CD4-positive, alpha-beta T cell (primary cell): ENCODE measurements at regions not wholly inside any gene's neighbourhood (a gene's known extent, or its start where the extent isn't known, plus 50 kb on each side); places are given as distances from the start of the nearest gene placed in this dataset.
A peak's percentile ranks its signal among the peaks of the same experiment; 100 is the strongest.

ENCODE experiments used
- ATAC-seq: fragments of 200-7000 bp; cut with Tn5 transposase; one replicate; pipeline ENCODE4 v1.10.0; 2022; ENCODE audit warnings: mild to moderate bottlenecking; ENCODE audit not compliant: poor library complexity
- CTCF ChIA-PET: fragments of 350-600 bp; sonication (Branson Sonifier 250); formaldehyde crosslinking; loops from one replicate; lab custom pipeline; 2021; ENCODE audit warnings: antibody characterized with exemption, inconsistent platforms; lab: Charles Lee
- POLR2A ChIA-PET: fragments of 350-600 bp; sonication (Branson Sonifier 250); formaldehyde crosslinking; loops from one replicate; lab custom pipeline; 2021; ENCODE audit warnings: antibody characterized with exemption, inconsistent platforms; lab: Charles Lee
- DNase-seq, 14 experiments: peaks; one replicate each; pipeline ENCODE4 v3.0.0-alpha.2; 2013 to 2020; ENCODE audit warnings: mixed read lengths in 2 of 14
- H3K27ac ChIP-seq, 2 donors: one replicate each; pipeline versions ENCODE4 v1.5.1 to v1.7.0; 2013; ENCODE audit warnings: low read length in 2 of 2, low read depth in 1 of 2, mild to moderate bottlenecking in 1 of 2
- H3K27me3 ChIP-seq, 2 experiments: 1 replicate in 1 of 2; 2 replicates in 1 of 2; pipeline versions ENCODE4 v1.6.1 to v1.7.0; 2013; ENCODE audit warnings: low read length in 2 of 2, control low read depth in 1 of 2, mild to moderate bottlenecking in 1 of 2, moderate library complexity in 1 of 2; ENCODE audit not compliant: insufficient read depth in 2 of 2, control insufficient read depth in 1 of 2
- H3K36me3 ChIP-seq: one replicate; pipeline ENCODE4 v1.6.1; 2013; ENCODE audit warnings: low read length, control low read depth; ENCODE audit not compliant: insufficient read depth
- H3K4me1 ChIP-seq: one replicate; pipeline ENCODE4 v1.6.1; 2013; ENCODE audit warnings: low read length, control low read depth; ENCODE audit not compliant: insufficient read depth
- H3K4me3 ChIP-seq: one replicate; pipeline ENCODE4 v1.5.1; 2013; ENCODE audit warnings: mild to moderate bottlenecking, low read length, moderate library complexity
- H3K9me3 ChIP-seq, 2 experiments: 1 replicate in 1 of 2; 2 replicates in 1 of 2; pipeline versions ENCODE4 v1.6.1 to v1.7.0; 2013; ENCODE audit warnings: low read length in 2 of 2, mild to moderate bottlenecking in 2 of 2, control low read depth in 1 of 2, moderate library complexity in 1 of 2; ENCODE audit not compliant: control insufficient read depth in 1 of 2, insufficient read depth in 1 of 2
- H3K27ac Mint-ChIP-seq: one replicate; pipeline ENCODE4 v1.8.0; 2020; ENCODE audit warnings: mixed read lengths
- H3K27me3 Mint-ChIP-seq: one replicate; pipeline ENCODE4 v1.8.0; 2021; ENCODE audit warnings: mixed read lengths
- H3K36me3 Mint-ChIP-seq: one replicate; pipeline ENCODE4 v1.8.0; 2021; ENCODE audit warnings: low read depth, mixed read lengths
- H3K4me1 Mint-ChIP-seq: one replicate; pipeline ENCODE4 v1.8.0; 2021; ENCODE audit warnings: low read depth, mixed read lengths
- H3K4me3 Mint-ChIP-seq: one replicate; pipeline ENCODE4 v1.8.0; 2020; ENCODE audit warnings: mild to moderate bottlenecking, mixed read lengths
- H3K9me3 Mint-ChIP-seq: one replicate; pipeline ENCODE4 v1.8.0; 2020; ENCODE audit warnings: mixed read lengths
- CTCF ChIP-seq: fragments of 200-600 bp; IDR thresholded peaks from one replicate; pipeline ENCODE4 v1.8.0; 2022; ENCODE audit warnings: antibody characterized with exemption, mild to moderate bottlenecking
- intact Hi-C, 2 experiments: fragments of 100-400 bp; cut with DNase I in 1 of 2; cut with micrococcal nuclease in 1 of 2; formaldehyde crosslinking; loops; one replicate each; pipeline versions ENCODE4 v1.15.1 to v1.9.0; 2023 to 2025; cut with DNase I, micrococcal nuclease

DNA sequence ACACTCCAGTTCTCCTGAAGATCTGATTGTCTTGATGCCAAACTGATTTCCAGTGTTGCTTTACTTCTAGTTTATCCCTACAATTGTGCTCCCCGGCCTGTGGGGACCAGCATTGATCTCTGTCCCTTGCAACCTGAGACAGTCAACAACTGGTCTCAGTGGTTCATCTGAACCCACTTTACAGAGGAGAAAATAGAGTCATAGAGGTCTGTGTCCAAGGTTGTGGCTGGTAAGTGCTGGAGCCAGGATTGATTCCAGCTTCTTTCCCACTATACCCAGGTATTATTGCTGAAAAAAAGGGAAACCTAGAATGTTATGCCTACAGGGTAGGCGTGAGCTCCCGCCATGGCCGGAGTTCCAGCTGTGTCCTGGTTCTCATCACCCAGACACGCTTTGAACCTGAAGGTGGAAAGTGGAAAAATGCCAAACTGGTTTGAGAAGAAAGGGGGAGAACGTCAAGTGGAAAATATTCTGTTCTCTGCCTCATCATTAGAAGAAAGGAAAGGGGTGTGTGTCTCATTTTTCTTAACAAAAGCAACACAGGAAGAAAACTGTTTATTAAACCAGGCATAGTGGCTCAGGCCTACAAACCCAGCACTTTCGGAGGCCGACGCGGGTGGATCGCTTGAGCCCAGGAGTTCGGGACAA is 60.7 kb upstream of the ITPKB start:
- no peak overlapping the region for H3K4me3 ChIP-seq
- Mint-ChIP-seq H3K27me3 (no peaks in the 10 kb centered on the region), H3K4me1 (peaks cover 39% of the 10 kb centered on the region), H3K27ac (peak overlapping the region; percentile 98), H3K9me3 (no peaks in the 10 kb centered on the region), H3K4me3 (peak overlapping the region; percentile 26), H3K36me3 (no peaks in the 10 kb centered on the region)
- ChIA-PET POLR2A (interaction anchor here (0.8 to 3.2 kb wide), 9 partner anchors 16 to 164 kb away, joined by 3 to 26 read pairs (median 4); partner anchors contain the start of gene ITPKB), CTCF (interaction anchor here (0.8 to 1.6 kb wide), 2 partner anchors 89 to 174 kb away, joined by 3 to 4 read pairs; no protein-coding TSS in a partner anchor)
- peaks cover 36% of the 10 kb centered on the region for H3K4me1 ChIP-seq
- ATAC-seq: no peak
- no peaks in the 10 kb centered on the region for H3K27me3 ChIP-seq
- H3K27ac ChIP-seq: peak overlapping the region; percentile 10 to 86
- no peaks in the 10 kb centered on the region for H3K9me3 ChIP-seq
- no peaks in the 10 kb centered on the region for H3K36me3 ChIP-seq
- intact Hi-C loops: loop anchor here (1.0 to 5.0 kb wide), 3 partner anchors 42 to 60 kb away; partner anchors contain the start of gene ITPKB (in 1 of the 2)
- peak in 3 of 14 experiments; percentile 4 to 23 (median 13) for DNase-seq
- no peak for TF ChIP-seq CTCF

DNA sequence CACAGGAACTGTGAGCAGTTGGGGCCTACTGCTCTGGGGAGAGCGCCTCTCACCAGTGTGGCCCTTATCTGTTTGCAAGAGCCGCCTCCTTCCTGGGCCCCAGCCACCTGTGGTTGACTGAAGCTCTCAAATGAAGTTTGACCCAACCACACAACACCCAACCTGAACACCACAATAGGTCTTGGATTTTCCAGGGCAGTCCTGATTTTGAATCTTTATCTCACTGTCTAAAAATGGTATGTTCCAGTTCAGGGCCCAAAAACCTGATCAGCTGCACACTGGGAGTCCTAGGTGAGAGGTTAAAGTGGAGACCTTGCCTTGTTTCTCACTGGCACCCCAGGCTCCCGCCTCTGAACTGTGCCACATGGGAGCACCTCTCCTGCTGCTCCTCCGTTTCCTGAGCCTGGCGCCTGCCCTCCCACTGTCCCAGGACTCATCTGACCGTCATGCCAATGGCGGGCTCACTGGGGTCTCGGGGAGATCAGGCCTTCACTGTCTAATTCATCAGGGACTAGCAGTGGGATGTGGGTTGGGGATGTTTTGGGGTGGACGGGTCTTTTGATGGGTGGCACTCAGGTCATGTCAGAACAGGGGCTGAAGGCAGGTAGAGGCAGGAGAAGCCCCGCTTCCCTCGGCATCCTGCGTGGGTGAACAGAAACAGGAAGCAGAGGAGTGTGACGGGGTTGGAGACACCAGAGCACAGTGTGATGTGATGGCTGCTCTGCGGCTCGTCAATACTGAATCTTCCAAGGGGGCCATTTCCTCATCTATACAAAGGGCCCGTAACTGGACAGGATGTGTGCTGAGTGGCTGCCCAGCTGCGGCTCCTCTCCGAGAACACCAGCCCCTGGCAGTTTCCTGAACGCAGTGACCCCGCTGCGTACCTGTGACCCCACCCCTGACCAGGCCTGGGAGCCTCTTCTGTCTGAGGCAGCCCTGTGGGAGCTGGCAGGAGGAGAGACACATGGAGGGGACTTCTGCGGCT is 59.6 kb upstream of the ITPKB start:
- Mint-ChIP-seq H3K4me3 (peak overlapping the region; percentile 67), H3K27me3 (no peaks in the 10 kb centered on the region), H3K27ac (peak overlapping the region; percentile 98), H3K9me3 (no peaks in the 10 kb centered on the region), H3K36me3 (no peaks in the 10 kb centered on the region), H3K4me1 (peaks cover 39% of the 10 kb centered on the region)
- Histone ChIP-seq H3K4me1 (peaks cover 36% of the 10 kb centered on the region), H3K27ac (peak overlapping the region; percentile 68 to 86), H3K27me3 (no peaks in the 10 kb centered on the region), H3K9me3 (no peaks in the 10 kb centered on the region), H3K4me3 (no peak overlapping the region), H3K36me3 (no peaks in the 10 kb centered on the region)
- DNase-seq: peak; percentile 43 to 87 (median 53)
- CTCF ChIA-PET: no interaction called here
- no peak for TF ChIP-seq CTCF
- peak; percentile 84 for ATAC-seq
- intact Hi-C loops: loop anchor here (5.0 kb wide), 2 partner anchors 41 to 56 kb away; no protein-coding TSS in a partner anchor
- POLR2A ChIA-PET: interaction anchor here (0.6 to 3.2 kb wide), 7 partner anchors 13 to 163 kb away, joined by 3 to 26 read pairs (median 4); partner anchors contain the start of gene ITPKB

- H3K4me1 Mint-ChIP-seq: peaks cover 39% of the 10 kb centered on the region
- peak overlapping the region in 1 of 2 donors; percentile 7 for H3K27ac ChIP-seq
- no peaks in the 10 kb centered on the region for H3K9me3 Mint-ChIP-seq
- intact Hi-C loops: loop anchor here (5.0 kb wide), 2 partner anchors 40 to 55 kb away; no protein-coding TSS in a partner anchor
- H3K27me3 Mint-ChIP-seq: no peaks in the 10 kb centered on the region
- POLR2A ChIA-PET: no interaction called here
- H3K4me1 ChIP-seq: peaks cover 36% of the 10 kb centered on the region
- H3K36me3 Mint-ChIP-seq: no peaks in the 10 kb centered on the region
- peak overlapping the region; percentile 70 for H3K27ac Mint-ChIP-seq
- CTCF ChIA-PET: interaction anchor here (1.3 kb wide), 1 partner anchor 109 kb away, joined by 3 read pairs; no protein-coding TSS in a partner anchor
- ATAC-seq (no peak), DNase-seq (no peak)
- no peaks in the 10 kb centered on the region for H3K9me3 ChIP-seq
- TF ChIP-seq CTCF: no peak
- H3K4me3 ChIP-seq: no peak overlapping the region
- H3K36me3 ChIP-seq: no peaks in the 10 kb centered on the region
- H3K27me3 ChIP-seq: no peaks in the 10 kb centered on the region
- no peak overlapping the region for H3K4me3 Mint-ChIP-seq
Measured at GRCh38 chr1:226797151-226797550, 58.1 kb upstream of the ITPKB start.
